Vagina (tissue), 2 donors: ENCODE measurements at regions not wholly inside any gene's neighbourhood (a gene's known extent, or its start where the extent isn't known, plus 50 kb on each side); places are given as distances from the start of the nearest gene placed in this dataset.

Experiments used
- DNase-seq, 2 donors: peaks; one replicate each; pipeline ENCODE4 v3.0.0-alpha.2; 2017; ENCODE audit errors: extremely low spot score in 2 of 2
- H3K27ac ChIP-seq: fragments of 200-600 bp; sonication (generic); one replicate; pipeline ENCODE4 v1.5.1; 2019
- H3K27me3 ChIP-seq: fragments of 200-600 bp; sonication (generic); one replicate; pipeline ENCODE4 v1.5.1; 2019
- H3K36me3 ChIP-seq, 2 donors: fragments of 200-600 bp; sonication (generic); one replicate each; pipeline ENCODE4 v1.5.1; 2017 to 2019
- H3K4me1 ChIP-seq: fragments of 200-600 bp; sonication (generic); one replicate; pipeline ENCODE4 v1.5.1; 2019
- H3K4me3 ChIP-seq, 2 donors: fragments of 200-600 bp; sonication (generic); 1 replicate in 1 of 2; 2 replicates in 1 of 2; pipeline ENCODE4 v1.5.1; 2016 to 2019
- H3K9me3 ChIP-seq: fragments of 200-600 bp; sonication (generic); one replicate; pipeline ENCODE4 v1.5.1; 2019
- POLR2A ChIP-seq, 2 donors: fragments of 450-650 bp; IDR thresholded peaks; one replicate each; pipeline ENCODE4 v1.6.1; 2017; ENCODE audit warnings: antibody characterized with exemption in 2 of 2, mild to moderate bottlenecking in 2 of 2, moderate library complexity in 2 of 2
- POLR2AphosphoS5 ChIP-seq, 2 donors: sonication (generic); formaldehyde crosslinking; IDR thresholded peaks; one replicate each; pipeline ENCODE4 v1.9.0; 2017; ENCODE audit warnings: antibody characterized with exemption in 2 of 2, mild to moderate bottlenecking in 2 of 2, low read depth in 1 of 2; ENCODE audit not compliant: insufficient read depth in 1 of 2
- intact Hi-C: fragments of 100-400 bp; cut with DNase I; formaldehyde crosslinking; loops from one replicate; pipeline ENCODE4 v1.15.1; 2023
- TF ChIP-seq, protein P1 (sequence below), 3 experiments: fragments of 450-650 bp in 2 of 3; fragments of 200-600 bp in 1 of 3; sonication (generic) in 1 of 3; IDR thresholded peaks; one replicate each; pipeline ENCODE4 v1.5.1; 2017 to 2019; ENCODE audit warnings: antibody characterized with exemption in 3 of 3, mild to moderate bottlenecking in 2 of 3, moderate library complexity in 2 of 3

DNA sequence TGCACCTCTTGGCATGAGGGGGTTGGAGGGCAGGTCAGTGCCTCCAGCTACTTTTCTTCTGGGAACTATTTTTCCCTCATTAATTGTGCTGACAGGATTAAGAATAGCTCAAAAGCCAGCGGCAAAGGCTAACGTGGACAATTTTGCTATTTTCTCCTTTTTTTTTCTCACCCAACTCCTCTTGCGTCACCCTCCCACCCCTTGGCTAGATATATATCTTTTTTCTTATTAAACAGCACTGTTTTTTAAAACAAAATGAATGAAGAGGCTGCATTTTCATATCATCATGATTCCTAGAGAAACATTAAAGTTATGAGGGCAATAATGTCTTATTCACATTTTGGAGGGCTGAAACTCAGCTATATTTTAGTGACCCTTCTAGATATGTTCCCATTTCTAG is 251.8 kb upstream of the NFE2L3 start:
- H3K36me3 ChIP-seq, result no peaks in the 10 kb centered on the region
- no peak for DNase-seq
- intact Hi-C loops, result no loop called here
- H3K27ac ChIP-seq, result no peak overlapping the region
- no peak for TF ChIP-seq POLR2AphosphoS5 (IDR thresholded peaks at IDR 0.05; ENCODE audit: insufficient read depth in 1 of 2, low read depth in 1 of 2)
- TF ChIP-seq POLR2A (IDR thresholded peaks at IDR 0.05), result no peak
- TF ChIP-seq, protein P1, sequence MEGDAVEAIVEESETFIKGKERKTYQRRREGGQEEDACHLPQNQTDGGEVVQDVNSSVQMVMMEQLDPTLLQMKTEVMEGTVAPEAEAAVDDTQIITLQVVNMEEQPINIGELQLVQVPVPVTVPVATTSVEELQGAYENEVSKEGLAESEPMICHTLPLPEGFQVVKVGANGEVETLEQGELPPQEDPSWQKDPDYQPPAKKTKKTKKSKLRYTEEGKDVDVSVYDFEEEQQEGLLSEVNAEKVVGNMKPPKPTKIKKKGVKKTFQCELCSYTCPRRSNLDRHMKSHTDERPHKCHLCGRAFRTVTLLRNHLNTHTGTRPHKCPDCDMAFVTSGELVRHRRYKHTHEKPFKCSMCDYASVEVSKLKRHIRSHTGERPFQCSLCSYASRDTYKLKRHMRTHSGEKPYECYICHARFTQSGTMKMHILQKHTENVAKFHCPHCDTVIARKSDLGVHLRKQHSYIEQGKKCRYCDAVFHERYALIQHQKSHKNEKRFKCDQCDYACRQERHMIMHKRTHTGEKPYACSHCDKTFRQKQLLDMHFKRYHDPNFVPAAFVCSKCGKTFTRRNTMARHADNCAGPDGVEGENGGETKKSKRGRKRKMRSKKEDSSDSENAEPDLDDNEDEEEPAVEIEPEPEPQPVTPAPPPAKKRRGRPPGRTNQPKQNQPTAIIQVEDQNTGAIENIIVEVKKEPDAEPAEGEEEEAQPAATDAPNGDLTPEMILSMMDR (IDR thresholded peaks at IDR 0.05), result no peak
- H3K4me1 ChIP-seq, result peaks cover 4% of the 10 kb centered on the region
- H3K9me3 ChIP-seq, result no peaks in the 10 kb centered on the region
- H3K27me3 ChIP-seq, result no peaks in the 10 kb centered on the region
- no peak overlapping the region for H3K4me3 ChIP-seq

DNA sequence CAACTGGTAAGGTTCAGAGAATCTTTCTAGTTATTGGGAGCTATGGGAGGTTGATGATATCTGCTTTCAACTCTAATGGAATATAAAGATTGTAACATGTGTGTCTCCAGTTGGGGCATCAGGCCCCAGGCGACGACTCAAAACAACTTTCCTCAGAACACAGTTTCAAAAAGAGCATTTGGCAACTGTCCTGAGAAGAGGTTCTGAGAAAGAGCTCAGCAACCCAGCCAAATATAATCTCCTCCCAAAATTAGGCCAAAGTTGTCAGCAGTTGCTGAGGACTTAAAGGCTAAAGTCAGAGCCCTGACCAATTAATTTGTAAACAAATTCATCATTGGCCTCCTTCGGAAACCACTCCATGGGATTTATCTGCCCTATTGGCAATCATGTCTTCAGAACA is 251.1 kb upstream of the NFE2L3 start:
- DNase-seq, result no peak
- no peaks in the 10 kb centered on the region for H3K27me3 ChIP-seq
- no peak overlapping the region for H3K4me3 ChIP-seq
- intact Hi-C loops, result no loop called here
- no peaks in the 10 kb centered on the region for H3K4me1 ChIP-seq
- no peak for TF ChIP-seq POLR2A (IDR thresholded peaks at IDR 0.05)
- TF ChIP-seq, protein P1 (IDR thresholded peaks at IDR 0.05), result no peak
- no peak for TF ChIP-seq POLR2AphosphoS5 (IDR thresholded peaks at IDR 0.05; ENCODE audit: insufficient read depth in 1 of 2, low read depth in 1 of 2)
- H3K9me3 ChIP-seq, result no peaks in the 10 kb centered on the region
- H3K36me3 ChIP-seq, result no peaks in the 10 kb centered on the region
- H3K27ac ChIP-seq, result no peak overlapping the region

DNA sequence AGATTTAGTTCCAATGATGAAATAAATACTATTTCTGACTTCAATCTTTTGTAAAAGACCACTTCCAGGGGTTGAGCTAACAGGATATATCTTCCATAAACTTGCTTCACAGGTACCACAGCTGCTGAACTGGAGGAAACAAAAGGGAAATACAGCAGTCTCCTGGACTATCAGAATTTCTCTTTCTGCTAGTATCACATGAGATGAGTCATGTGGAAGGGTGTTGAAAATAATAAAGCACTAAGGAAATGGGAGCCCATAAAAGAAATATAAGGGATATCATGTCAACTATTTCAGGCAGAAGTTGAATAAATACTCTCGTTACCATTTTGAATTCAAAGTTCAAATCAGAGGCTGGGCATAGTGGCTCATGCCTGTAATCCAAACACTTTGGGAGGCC is 250.3 kb upstream of the NFE2L3 start:
- Histone ChIP-seq H3K4me1 (no peaks in the 10 kb centered on the region), H3K9me3 (no peaks in the 10 kb centered on the region), H3K27ac (no peak overlapping the region), H3K4me3 (no peak overlapping the region), H3K27me3 (no peaks in the 10 kb centered on the region), H3K36me3 (no peaks in the 10 kb centered on the region)
- TF ChIP-seq POLR2A (IDR thresholded peaks at IDR 0.05) (no peak), POLR2AphosphoS5 (IDR thresholded peaks at IDR 0.05; ENCODE audit: insufficient read depth in 1 of 2, low read depth in 1 of 2) (no peak)
- TF ChIP-seq, protein P1 (IDR thresholded peaks at IDR 0.05), result no peak
- no peak for DNase-seq
- intact Hi-C loops, result no loop called here

DNA sequence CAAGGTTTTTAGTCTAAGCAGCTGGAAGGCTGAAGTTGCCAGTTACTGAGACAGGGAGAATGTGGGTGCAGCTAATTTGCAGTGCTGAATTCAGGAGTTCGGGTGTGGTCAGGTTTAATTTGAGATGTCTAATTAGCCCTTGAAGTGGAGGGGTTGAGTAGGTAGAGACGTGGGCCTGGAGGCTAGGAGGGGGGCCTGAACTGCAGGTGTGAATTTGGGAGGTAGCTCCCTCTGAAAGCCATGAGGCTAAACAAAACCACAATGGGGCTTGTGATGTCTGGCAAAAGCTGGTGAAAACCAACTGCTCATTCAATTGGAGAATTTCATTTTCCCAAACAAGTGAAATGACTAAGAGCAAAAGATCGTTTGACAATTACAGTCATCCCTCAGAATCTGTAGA is 246.0 kb upstream of the NFE2L3 start:
- no peak overlapping the region for H3K27ac ChIP-seq
- no peaks in the 10 kb centered on the region for H3K4me1 ChIP-seq
- H3K9me3 ChIP-seq, result no peaks in the 10 kb centered on the region
- intact Hi-C loops, result no loop called here
- H3K27me3 ChIP-seq, result no peaks in the 10 kb centered on the region
- no peak overlapping the region for H3K4me3 ChIP-seq
- TF ChIP-seq, protein P1 (IDR thresholded peaks at IDR 0.05), result no peak
- DNase-seq, result no peak
- H3K36me3 ChIP-seq, result no peaks in the 10 kb centered on the region

DNA sequence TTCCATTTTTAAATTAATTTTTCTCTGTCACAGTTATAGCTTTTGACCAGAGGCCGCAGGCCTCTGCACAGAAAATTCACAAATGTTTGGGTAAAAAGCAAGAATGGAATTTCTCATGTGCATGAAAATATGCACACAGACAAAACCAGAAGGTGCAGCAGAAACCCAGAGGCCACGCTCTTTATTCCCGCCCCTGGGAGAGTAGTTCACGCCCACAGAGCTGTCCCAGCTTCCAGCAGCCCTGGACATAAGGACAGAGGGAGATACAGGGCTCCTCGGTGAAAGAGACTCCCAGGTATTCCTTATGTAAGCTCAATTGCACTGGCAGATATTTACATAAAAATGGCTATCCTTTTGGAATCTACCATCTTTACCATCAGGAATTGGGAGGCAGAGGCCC is 245.2 kb upstream of the NFE2L3 start:
- Histone ChIP-seq H3K9me3 (no peaks in the 10 kb centered on the region), H3K4me3 (no peak overlapping the region), H3K27me3 (no peaks in the 10 kb centered on the region), H3K27ac (no peak overlapping the region), H3K4me1 (no peaks in the 10 kb centered on the region), H3K36me3 (no peaks in the 10 kb centered on the region)
- TF ChIP-seq POLR2AphosphoS5 (IDR thresholded peaks at IDR 0.05; ENCODE audit: insufficient read depth in 1 of 2, low read depth in 1 of 2), result no peak
- TF ChIP-seq, protein P1 (IDR thresholded peaks at IDR 0.05), result no peak
- no peak for TF ChIP-seq POLR2A (IDR thresholded peaks at IDR 0.05)
- intact Hi-C loops, result no loop called here
- DNase-seq, result no peak
